H9 (cell line): ENCODE measurements at regions not wholly inside any gene's neighbourhood (a gene's known extent, or its start where the extent isn't known, plus 50 kb on each side); places are given as distances from the start of the nearest gene placed in this dataset.

Experiments used
- DNase-seq: peaks from one replicate; pipeline ENCODE4 v3.0.0-alpha.2; 2017
- H2AFZ ChIP-seq: one replicate; pipeline ENCODE4 v1.6.1; 2013; ENCODE audit warnings: mild to moderate bottlenecking, low read length, control low read depth, moderate library complexity
- H2AK5ac ChIP-seq: 2 replicates; pipeline ENCODE4 v1.6.1; 2013; ENCODE audit warnings: low read length, control low read depth, mixed read lengths; ENCODE audit not compliant: insufficient read length
- H2BK120ac ChIP-seq: one replicate; pipeline ENCODE4 v1.6.1; 2013; ENCODE audit warnings: low read depth, mild to moderate bottlenecking, low read length, control low read depth, inconsistent platforms; ENCODE audit not compliant: poor library complexity, severe bottlenecking
- H2BK12ac ChIP-seq: 2 replicates; pipeline ENCODE4 v1.6.1; 2013; ENCODE audit warnings: low read length, control low read depth, mixed read lengths, low read depth; ENCODE audit not compliant: insufficient read length
- H2BK15ac ChIP-seq: 2 replicates; pipeline ENCODE4 v1.6.1; 2013; ENCODE audit warnings: low read depth, low read length, control low read depth
- H2BK20ac ChIP-seq: one replicate; pipeline ENCODE4 v1.6.1; 2013; ENCODE audit warnings: low read depth, mild to moderate bottlenecking, low read length, control low read depth, inconsistent platforms; ENCODE audit not compliant: poor library complexity, severe bottlenecking
- H2BK5ac ChIP-seq: 2 replicates; pipeline ENCODE4 v1.6.1; 2013; ENCODE audit warnings: low read length, control low read depth, mixed read lengths; ENCODE audit not compliant: insufficient read length
- H3K14ac ChIP-seq: 2 replicates; pipeline ENCODE4 v1.6.1; 2013; ENCODE audit warnings: low read length, control low read depth; ENCODE audit not compliant: insufficient read depth
- H3K18ac ChIP-seq: 2 replicates; pipeline ENCODE4 v1.6.1; 2013; ENCODE audit warnings: low read depth, mild to moderate bottlenecking, mixed read lengths, low read length, control low read depth; ENCODE audit not compliant: insufficient read length
- H3K23ac ChIP-seq: 2 replicates; pipeline ENCODE4 v1.6.1; 2013; ENCODE audit warnings: low read length, control low read depth, mixed read lengths, low read depth; ENCODE audit not compliant: insufficient read length
- H3K23me2 ChIP-seq: 2 replicates; pipeline ENCODE4 v1.6.1; 2013; ENCODE audit warnings: low read depth, mild to moderate bottlenecking, mixed read lengths, low read length, control low read depth; ENCODE audit not compliant: insufficient read length, poor library complexity, severe bottlenecking
- H3K27ac ChIP-seq: 2 replicates; pipeline ENCODE4 v1.5.1; 2013; ENCODE audit warnings: low read length, control low read depth, mixed read lengths, low read depth; ENCODE audit not compliant: insufficient read length
- H3K27me3 ChIP-seq: 2 replicates; pipeline ENCODE4 v1.6.1; 2013; ENCODE audit warnings: low read length, control low read depth, inconsistent platforms; ENCODE audit not compliant: insufficient read depth
- H3K4ac ChIP-seq: 2 replicates; pipeline ENCODE4 v1.6.1; 2013; ENCODE audit warnings: low read depth, mild to moderate bottlenecking, control low read depth, inconsistent platforms, low read length, moderate library complexity
- H3K4me1 ChIP-seq: 2 replicates; pipeline ENCODE4 v1.6.1; 2013; ENCODE audit warnings: low read length, control low read depth, inconsistent platforms; ENCODE audit not compliant: insufficient read depth
- H3K4me2 ChIP-seq: 2 replicates; pipeline ENCODE4 v1.6.1; 2013; ENCODE audit warnings: low read length, control low read depth, mixed read lengths; ENCODE audit not compliant: insufficient read length, insufficient read depth
- H3K56ac ChIP-seq: 2 replicates; pipeline ENCODE4 v1.6.1; 2013; ENCODE audit warnings: low read depth, mild to moderate bottlenecking, mixed read lengths, low read length, control low read depth; ENCODE audit not compliant: insufficient read length
- H3K79me1 ChIP-seq: 2 replicates; pipeline ENCODE4 v1.6.1; 2013; ENCODE audit warnings: low read depth, mild to moderate bottlenecking, moderate library complexity, low read length, control low read depth, inconsistent platforms; ENCODE audit not compliant: insufficient read depth, poor library complexity, severe bottlenecking
- H3K79me2 ChIP-seq: 2 replicates; pipeline ENCODE4 v1.6.1; 2013; ENCODE audit warnings: low read length, control low read depth, inconsistent platforms; ENCODE audit not compliant: insufficient read depth
- H3K9ac ChIP-seq: 2 replicates; pipeline ENCODE4 v1.6.1; 2013; ENCODE audit warnings: low read length, control low read depth, mixed read lengths; ENCODE audit not compliant: insufficient read length; ENCODE audit errors: extremely low read depth
- H3K9me3 ChIP-seq: one replicate; pipeline ENCODE4 v1.6.1; 2013; ENCODE audit warnings: low read depth, low read length, inconsistent platforms; ENCODE audit not compliant: control insufficient read depth
- H3T11ph ChIP-seq: one replicate; pipeline ENCODE4 v1.6.1; 2013; ENCODE audit warnings: mild to moderate bottlenecking, low read length, control low read depth, inconsistent platforms
- H4K20me1 ChIP-seq: one replicate; pipeline ENCODE4 v1.6.1; 2013; ENCODE audit not compliant: control insufficient read depth, insufficient read length, insufficient read depth
- H4K5ac ChIP-seq: 2 replicates; pipeline ENCODE4 v1.6.1; 2013; ENCODE audit warnings: low read depth, mild to moderate bottlenecking, mixed read lengths, low read length, control low read depth; ENCODE audit not compliant: insufficient read length
- H4K8ac ChIP-seq: replicated peaks from 2 replicates; pipeline ENCODE4 v1.6.1; 2013; ENCODE audit warnings: low read length, control low read depth, mixed read lengths, low read depth; ENCODE audit not compliant: insufficient read length
- H4K91ac ChIP-seq: 2 replicates; pipeline ENCODE4 v1.6.1; 2013; ENCODE audit warnings: low read depth, mild to moderate bottlenecking, moderate library complexity, mixed read lengths, low read length, control low read depth; ENCODE audit not compliant: insufficient read length
- H3K27ac Mint-ChIP-seq, 3 experiments: 2 replicates in 2 of 3; 3 replicates in 1 of 3; pipeline ENCODE4 v1.8.0; 2020 to 2021; ENCODE audit warnings: mixed read lengths in 3 of 3, mild to moderate bottlenecking in 1 of 3, moderate library complexity in 1 of 3
- H3K27me3 Mint-ChIP-seq: 2 replicates; pipeline ENCODE4 v1.8.0; 2021; ENCODE audit warnings: low read depth, mild to moderate bottlenecking, moderate library complexity, mixed read lengths
- H3K36me3 Mint-ChIP-seq, 3 experiments: 2 replicates in 2 of 3; 3 replicates in 1 of 3; pipeline ENCODE4 v1.8.0; 2020 to 2021; ENCODE audit warnings: low read depth in 3 of 3, mixed read lengths in 3 of 3; ENCODE audit not compliant: insufficient read depth in 1 of 3
- H3K4me1 Mint-ChIP-seq, 2 experiments: 2 replicates each; pipeline ENCODE4 v1.8.0; 2020; ENCODE audit warnings: mixed read lengths in 2 of 2
- H3K4me3 Mint-ChIP-seq, 2 experiments: 2 replicates in 1 of 2; 3 replicates in 1 of 2; pipeline ENCODE4 v1.8.0; 2020 to 2021; ENCODE audit warnings: mild to moderate bottlenecking in 2 of 2, mixed read lengths in 2 of 2, moderate library complexity in 1 of 2
- H3K9me3 Mint-ChIP-seq, 2 experiments: 2 replicates in 1 of 2; 3 replicates in 1 of 2; pipeline ENCODE4 v1.8.0; 2020; ENCODE audit warnings: mild to moderate bottlenecking in 2 of 2, mixed read lengths in 2 of 2, moderate library complexity in 1 of 2
- CTCF ChIP-seq: fragments of 200-600 bp; sonication (generic); conservative IDR thresholded peaks from 3 replicates; pipeline ENCODE4 v1.8.0; 2021; ENCODE audit warnings: antibody characterized with exemption, mild to moderate bottlenecking
- WGBS: extraction: QIAGEN DNeasy Blood & Tissue Kit; methylation state at CpG from one replicate; pipeline ENCODE4 v1.1.7; 2013; ENCODE audit warnings: missing lambda C conversion rate, low lambda C conversion rate, mixed read lengths; ENCODE audit not compliant: insufficient read length; ENCODE audit errors: extremely low coverage; 5-methylcytosine and 5-hydroxymethylcytosine counted together

GRCh38 chr17:45680360-45680759 is 103.8 kb upstream of the CRHR1 start:
- H3K36me3 Mint-ChIP-seq = no peaks in the 10 kb centered on the region
- Histone ChIP-seq H3K27ac (no peak overlapping the region), H3K79me2 (no peaks in the 10 kb centered on the region), H3K9ac (no peak overlapping the region), H3K18ac (no peak overlapping the region), H4K5ac (no peak overlapping the region), H2BK20ac (no peak overlapping the region), H4K91ac (no peak overlapping the region), H2BK12ac (no peak overlapping the region), H3K14ac (no peak overlapping the region), H3K27me3 (no peaks in the 10 kb centered on the region; the same call in 1 of the 2 replicates), H3K4me1 (no peaks in the 10 kb centered on the region), H3K56ac (no peak overlapping the region), H3K23me2 (no peaks in the 10 kb centered on the region), H2AK5ac (no peak overlapping the region), H3K79me1 (no peaks in the 10 kb centered on the region), H3K4ac (no peak overlapping the region), H2BK15ac (no peak overlapping the region), H3T11ph (no peak overlapping the region), H3K9me3 (no peaks in the 10 kb centered on the region), H4K8ac (no peak overlapping the region), H3K23ac (no peak overlapping the region), H2BK5ac (no peak overlapping the region), H3K4me2 (no peak overlapping the region), H4K20me1 (no peaks in the 10 kb centered on the region), H2BK120ac (no peak overlapping the region), H2AFZ (no peak overlapping the region)
- H3K4me3 Mint-ChIP-seq = no peak overlapping the region; a peak in 1 of 5 replicates
- TF ChIP-seq CTCF = no peak
- H3K27me3 Mint-ChIP-seq = peaks cover 6% of the 10 kb centered on the region
- DNase-seq = no peak
- no peaks in the 10 kb centered on the region; a peak in 1 of 5 replicates for H3K9me3 Mint-ChIP-seq
- H3K27ac Mint-ChIP-seq = no peak overlapping the region
- no CpG with 5 or more reads among the region's 2 CpGs for WGBS
- H3K4me1 Mint-ChIP-seq = peaks cover 10 to 15% of the 10 kb centered on the region in 2 experiments
